Colonic mucosa (tissue), 4 donors: ENCODE measurements at regions not wholly inside any gene's neighbourhood (a gene's known extent, or its start where the extent isn't known, plus 50 kb on each side); places are given as distances from the start of the nearest gene placed in this dataset.

Experiments
- DNase-seq: peaks from one replicate; pipeline ENCODE4 v3.0.0-alpha.2; 2020
- H3K27ac ChIP-seq: fragments of 200-600 bp; one replicate; pipeline ENCODE4 v1.8.0; 2021
- H3K27me3 ChIP-seq: fragments of 200-600 bp; one replicate; pipeline ENCODE4 v1.8.0; 2021
- H3K36me3 ChIP-seq: fragments of 200-600 bp; one replicate; pipeline ENCODE4 v1.8.0; 2021
- H3K4me1 ChIP-seq: fragments of 200-600 bp; one replicate; pipeline ENCODE4 v1.8.0; 2021; ENCODE audit warnings: mild to moderate bottlenecking
- H3K4me3 ChIP-seq: fragments of 200-600 bp; one replicate; pipeline ENCODE4 v1.8.0; 2021
- H3K9ac ChIP-seq, 2 donors: one replicate each; pipeline ENCODE4 v1.7.0; 2013; ENCODE audit warnings: control low read depth in 2 of 2, low read depth in 2 of 2, low read length in 2 of 2
- H3K9me3 ChIP-seq: fragments of 200-600 bp; one replicate; pipeline ENCODE4 v1.8.0; 2021
- CTCF ChIP-seq: fragments of 200-600 bp; IDR thresholded peaks from one replicate; pipeline ENCODE4 v1.8.0; 2022; ENCODE audit warnings: antibody characterized with exemption, mild to moderate bottlenecking
- intact Hi-C: fragments of 100-400 bp; cut with DNase I; formaldehyde crosslinking; loops from one replicate; pipeline ENCODE4 v1.14.1; 2022
- donor health status: healthy.
- donor health status: DM: no; HTN: no; CAD: no.
- donor health status: DM: no; HTN: no; CAD: no.

DNA sequence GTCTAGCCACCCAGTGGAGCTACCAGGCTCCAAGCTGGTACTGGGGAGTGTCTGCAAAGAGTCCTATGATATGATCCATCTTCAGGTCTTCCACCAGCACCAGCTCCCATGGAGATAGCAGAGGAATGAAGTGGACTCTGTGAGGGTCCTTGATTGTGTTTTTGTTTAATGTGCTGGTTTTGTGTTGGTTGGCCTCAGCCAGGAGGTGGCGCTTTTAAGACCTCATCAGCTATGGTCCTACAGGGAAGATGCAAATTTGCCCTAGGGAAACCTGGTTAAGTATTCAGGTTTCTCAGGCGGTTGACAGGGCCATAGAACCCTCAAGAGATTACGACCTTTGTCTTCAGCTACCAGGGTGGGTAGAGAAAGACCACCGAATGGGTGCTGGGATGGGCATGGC is 1141.1 kb downstream of the STIM2 start:
- H3K9me3 ChIP-seq, result no peaks in the 10 kb centered on the region

GRCh38 chr4:28004520-28004919 is 1143.9 kb downstream of the STIM2 start:
- intact Hi-C loops, result no loop called here
- H3K9ac ChIP-seq, result no peak overlapping the region
- H3K36me3 ChIP-seq, result no peaks in the 10 kb centered on the region
- no peak for TF ChIP-seq CTCF
- H3K27ac ChIP-seq, result no peak overlapping the region
- H3K27me3 ChIP-seq, result no peaks in the 10 kb centered on the region
- DNase-seq, result no peak
- no peaks in the 10 kb centered on the region for H3K4me1 ChIP-seq
- H3K4me3 ChIP-seq, result no peak overlapping the region
- H3K9me3 ChIP-seq, result no peaks in the 10 kb centered on the region

More for the DNA sequence above, 1141.1 kb downstream of the STIM2 start:
- Histone ChIP-seq H3K9ac (no peak overlapping the region), H3K27ac (no peak overlapping the region), H3K36me3 (no peaks in the 10 kb centered on the region), H3K4me3 (no peak overlapping the region), H3K27me3 (no peaks in the 10 kb centered on the region), H3K4me1 (no peaks in the 10 kb centered on the region)
- intact Hi-C loops, result no loop called here
- no peak for DNase-seq
- TF ChIP-seq CTCF, result no peak

DNA sequence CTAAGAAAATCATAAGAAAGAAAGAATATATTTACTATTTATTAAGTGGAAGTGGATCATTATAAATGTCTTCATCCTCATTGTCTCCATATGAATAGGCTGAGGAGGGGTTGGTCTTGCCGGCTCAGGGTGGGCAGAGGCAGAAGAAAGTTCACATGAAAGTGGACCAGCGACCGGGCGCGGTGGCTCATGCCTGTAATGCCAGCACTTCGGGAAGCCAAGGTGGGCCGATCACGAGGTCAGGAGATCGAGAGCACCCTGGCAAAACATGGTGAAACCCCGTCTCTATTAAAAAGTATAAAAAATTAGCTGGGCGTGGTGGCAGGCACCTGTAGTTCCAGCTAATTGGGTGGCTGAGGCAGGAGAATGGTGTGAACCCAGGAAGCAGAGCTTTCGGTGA is 1145.4 kb downstream of the STIM2 start:
- intact Hi-C loops, result no loop called here

DNA sequence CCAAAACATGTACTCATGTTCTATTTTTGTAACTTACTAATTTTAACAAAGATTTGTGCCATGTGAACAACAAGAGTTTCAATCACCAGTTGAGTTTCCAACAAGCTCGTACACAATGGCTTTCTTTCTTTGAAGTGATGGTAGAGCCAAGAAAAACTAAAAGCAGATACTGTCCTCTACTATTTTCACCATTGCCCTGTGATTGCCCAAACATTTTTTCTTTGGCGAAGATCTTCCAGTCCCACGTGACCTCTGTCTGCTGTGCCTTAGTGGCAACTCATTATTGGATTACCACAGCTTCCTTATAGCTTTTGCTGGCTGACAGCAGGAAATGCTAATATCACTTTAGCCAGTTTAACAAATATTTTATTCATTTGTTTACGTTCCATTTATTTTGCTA is 1147.1 kb downstream of the STIM2 start:
- no peak overlapping the region for H3K9ac ChIP-seq
- no peak overlapping the region for H3K4me3 ChIP-seq
- no peak for DNase-seq
- H3K27ac ChIP-seq, result no peak overlapping the region
- no peaks in the 10 kb centered on the region for H3K36me3 ChIP-seq
- TF ChIP-seq CTCF, result no peak
- intact Hi-C loops, result no loop called here
- H3K27me3 ChIP-seq, result no peaks in the 10 kb centered on the region
- no peaks in the 10 kb centered on the region for H3K9me3 ChIP-seq
- H3K4me1 ChIP-seq, result no peaks in the 10 kb centered on the region

More for the DNA sequence above, 1145.4 kb downstream of the STIM2 start:
- Histone ChIP-seq H3K4me3 (no peak overlapping the region), H3K4me1 (no peaks in the 10 kb centered on the region), H3K9ac (no peak overlapping the region), H3K9me3 (no peaks in the 10 kb centered on the region), H3K27me3 (no peaks in the 10 kb centered on the region), H3K27ac (no peak overlapping the region), H3K36me3 (no peaks in the 10 kb centered on the region)
- no peak for DNase-seq
- no peak for TF ChIP-seq CTCF

- Histone ChIP-seq H3K27ac (no peak overlapping the region), H3K4me1 (no peaks in the 10 kb centered on the region), H3K27me3 (no peaks in the 10 kb centered on the region), H3K36me3 (no peaks in the 10 kb centered on the region), H3K9me3 (no peaks in the 10 kb centered on the region), H3K9ac (no peak overlapping the region), H3K4me3 (no peak overlapping the region)
- TF ChIP-seq CTCF, result no peak
- DNase-seq, result no peak
- intact Hi-C loops, result no loop called here
Observed at GRCh38 chr4:28009541-28009940, 1148.9 kb downstream of the STIM2 start.
